Heart left ventricle (tissue), 16 donors: ENCODE measurements at regions not wholly inside any gene's neighbourhood (a gene's known extent, or its start where the extent isn't known, plus 50 kb on each side); places are given as distances from the start of the nearest gene placed in this dataset.

Experiments used
- ATAC-seq, 4 donors: fragments of 200-7000 bp; cut with Tn5 transposase; one replicate each; pipeline ENCODE4 v1.9.1; 2020 to 2022; ENCODE audit warnings: moderate library complexity in 4 of 4, mild to moderate bottlenecking in 3 of 4, moderate number of reproducible peaks in 1 of 4
- DNase-seq, 5 donors: peaks; one replicate each; pipeline ENCODE4 v3.0.0-alpha.2; 2020
- H3K27ac ChIP-seq, 12 donors: fragments of 200-600 bp; sonication (generic) in 4 of 12; one replicate each; pipeline versions ENCODE4 v1.5.0 to v1.8.0; 2016 to 2022; ENCODE audit warnings: mild to moderate bottlenecking in 2 of 12
- H3K27me3 ChIP-seq, 9 donors: fragments of 200-600 bp; sonication (generic) in 2 of 9; one replicate each; pipeline versions ENCODE4 v1.5.1 to v1.8.0; 2016 to 2022; ENCODE audit warnings: mild to moderate bottlenecking in 3 of 9
- H3K36me3 ChIP-seq, 9 donors: fragments of 200-600 bp; sonication (generic) in 2 of 9; one replicate each; pipeline versions ENCODE4 v1.5.0 to v1.8.0; 2018 to 2022; ENCODE audit warnings: mild to moderate bottlenecking in 2 of 9
- H3K4me1 ChIP-seq, 12 donors: fragments of 200-600 bp; sonication (generic) in 4 of 12; one replicate each; pipeline versions ENCODE4 v1.5.0 to v1.8.0; 2016 to 2022; ENCODE audit warnings: mild to moderate bottlenecking in 3 of 12
- H3K4me3 ChIP-seq, 12 donors: fragments of 200-600 bp; sonication (generic) in 4 of 12; one replicate each; pipeline versions ENCODE4 v1.5.0 to v1.8.0; 2017 to 2022; ENCODE audit warnings: mild to moderate bottlenecking in 9 of 12, moderate library complexity in 4 of 12
- H3K9me3 ChIP-seq, 12 donors: fragments of 200-600 bp; sonication (generic) in 4 of 12; one replicate each; pipeline versions ENCODE4 v1.5.0 to v1.8.0; 2016 to 2022; ENCODE audit warnings: mild to moderate bottlenecking in 1 of 12
- POLR2A ChIP-seq, 2 donors: fragments of 450-650 bp; IDR thresholded peaks; one replicate each; pipeline ENCODE4 v1.6.1; 2017; ENCODE audit warnings: antibody characterized with exemption in 2 of 2, mild to moderate bottlenecking in 2 of 2, moderate library complexity in 2 of 2
- WGBS, 4 donors: extraction: QIAGEN DNeasy Blood & Tissue Kit in 2 of 4; methylation state at CpG; one replicate each; pipeline versions ENCODE4 v1.1.5 to v1.1.7; 2013 to 2018; 5-methylcytosine and 5-hydroxymethylcytosine counted together
- intact Hi-C, 10 donors: fragments of 100-400 bp; cut with DNase I; formaldehyde crosslinking; loops; one replicate each; pipeline versions ENCODE4 v1.11.1 to v1.14.2; 2022
- TF ChIP-seq, protein P1 (sequence below), 12 donors: fragments of 200-600 bp; sonication (generic) in 4 of 12; IDR thresholded peaks; one replicate each; pipeline versions ENCODE4 v1.5.0 to v1.8.0; 2018 to 2022; ENCODE audit warnings: antibody characterized with exemption in 12 of 12, mild to moderate bottlenecking in 5 of 12
- donor health status: ischemic (EF 13 %, LVEDD 7.1; RV severe dilation, severe dysfunction).
- donor health status: healthy with polysubstance abuse.
- donor health status: DM: no; HTN: yes; CAD: no.
- donor health status: DM: no; HTN: no; CAD: no.
- donor health status: ischemic (EF 25% LVEDD 6.9; RV normal size, moderate dysfunction).
- donor health status: ischemic (EF 25% LVEDD 5.7; RV mildly dilated, moderate dysfunction).
- donor health status: healthy.
- donor health status: DM: yes; HTN: yes; CAD: no.
- donor health status: ischemic (EF 35%, LVEDD 5.7; RV mildly dilated, moderate dysfunction).
- donor health status: nonischemic (EF 11% LVEDD 7.7; RV severe dilation, severe dysfunction).
- donor health status: DM: yes; HTN: yes; CAD: no.
- donor health status: PGD.
- donor health status: ischemic (EF 29% LVEDD 5.4; RV normal size, mild dysfunction).
- donor health status: nonischemic (EF 23%, LVEDD 6.1; RV moderate dilation, normal function).

GRCh38 chr6:45763281-45763680, 252.4 kb downstream of the CLIC5 start:
- Histone ChIP-seq H3K36me3 (no peaks in the 10 kb centered on the region), H3K4me1 (peaks cover 0 to 8% (median 0%) of the 10 kb centered on the region in 12 donors), H3K4me3 (no peak overlapping the region), H3K27me3 (no peaks in the 10 kb centered on the region), H3K27ac (no peak overlapping the region), H3K9me3 (peaks cover 0 to 17% (median 2%) of the 10 kb centered on the region in 12 donors)
- TF ChIP-seq, protein P1, sequence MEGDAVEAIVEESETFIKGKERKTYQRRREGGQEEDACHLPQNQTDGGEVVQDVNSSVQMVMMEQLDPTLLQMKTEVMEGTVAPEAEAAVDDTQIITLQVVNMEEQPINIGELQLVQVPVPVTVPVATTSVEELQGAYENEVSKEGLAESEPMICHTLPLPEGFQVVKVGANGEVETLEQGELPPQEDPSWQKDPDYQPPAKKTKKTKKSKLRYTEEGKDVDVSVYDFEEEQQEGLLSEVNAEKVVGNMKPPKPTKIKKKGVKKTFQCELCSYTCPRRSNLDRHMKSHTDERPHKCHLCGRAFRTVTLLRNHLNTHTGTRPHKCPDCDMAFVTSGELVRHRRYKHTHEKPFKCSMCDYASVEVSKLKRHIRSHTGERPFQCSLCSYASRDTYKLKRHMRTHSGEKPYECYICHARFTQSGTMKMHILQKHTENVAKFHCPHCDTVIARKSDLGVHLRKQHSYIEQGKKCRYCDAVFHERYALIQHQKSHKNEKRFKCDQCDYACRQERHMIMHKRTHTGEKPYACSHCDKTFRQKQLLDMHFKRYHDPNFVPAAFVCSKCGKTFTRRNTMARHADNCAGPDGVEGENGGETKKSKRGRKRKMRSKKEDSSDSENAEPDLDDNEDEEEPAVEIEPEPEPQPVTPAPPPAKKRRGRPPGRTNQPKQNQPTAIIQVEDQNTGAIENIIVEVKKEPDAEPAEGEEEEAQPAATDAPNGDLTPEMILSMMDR (IDR thresholded peaks at IDR 0.05): no peak
- no peak for TF ChIP-seq POLR2A (IDR thresholded peaks at IDR 0.05)
- ATAC-seq (no peak), DNase-seq (no peak)
- intact Hi-C loops: no loop called here

- Histone ChIP-seq H3K27ac (peak overlapping the region in 1 of 12 donors; percentile 14), H3K27me3 (no peaks in the 10 kb centered on the region), H3K36me3 (no peaks in the 10 kb centered on the region), H3K9me3 (peaks cover 0 to 8% (median 0%) of the 10 kb centered on the region in 12 donors), H3K4me1 (peaks cover 0 to 9% (median 0%) of the 10 kb centered on the region in 12 donors), H3K4me3 (no peak overlapping the region)
- intact Hi-C loops: no loop called here
- ATAC-seq (peak in 2 of 4 donors; percentile 24), DNase-seq (no peak)
- TF ChIP-seq, protein P1 (IDR thresholded peaks at IDR 0.05): no peak
- no peak for TF ChIP-seq POLR2A (IDR thresholded peaks at IDR 0.05)
- WGBS, 4 donors: 56 to 78% (median 66%) methylated on average over 2 of the region's 2 CpGs
Observed at GRCh38 chr6:45759472-45759810, 256.2 kb downstream of the CLIC5 start.

DNA sequence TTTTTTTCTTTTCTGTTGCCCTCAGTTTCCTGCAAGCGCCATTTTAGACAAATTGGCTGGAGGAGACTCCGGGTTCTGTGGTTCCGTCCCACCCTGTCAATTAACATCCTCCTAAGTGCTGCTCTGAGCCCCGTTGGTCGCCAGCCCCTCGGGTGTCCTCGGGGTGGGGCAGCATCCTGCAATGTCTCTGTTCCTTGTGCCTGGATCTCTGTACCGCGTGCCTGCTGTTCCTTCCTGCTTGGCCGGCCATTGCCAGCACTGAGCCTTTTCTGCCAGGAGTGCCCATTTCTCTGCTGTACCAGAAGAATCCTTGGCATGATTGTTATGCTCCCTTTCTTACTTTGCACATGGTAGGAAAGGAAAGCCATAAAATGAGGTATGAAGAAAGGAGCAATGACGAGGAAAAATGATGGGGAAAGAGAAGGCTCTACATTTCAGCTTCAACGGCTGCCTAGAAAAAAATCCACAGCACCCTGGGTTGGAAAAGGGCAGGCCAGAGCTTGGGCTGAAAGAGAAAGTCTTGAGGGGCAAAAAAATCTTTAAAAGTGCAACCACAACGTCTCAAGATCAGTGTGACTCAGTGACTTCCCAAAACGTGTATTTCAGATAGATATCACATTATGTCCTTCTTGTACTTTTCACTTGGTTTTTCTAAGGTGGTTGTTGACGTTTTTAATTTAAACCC, 256.7 kb downstream of the CLIC5 start:
- H3K4me3 ChIP-seq: no peak overlapping the region
- DNase-seq: no peak
- 71 to 75% (median 72%) methylated on average over 15 of the region's 15 CpGs for WGBS, 4 donors
- no peak for TF ChIP-seq POLR2A (IDR thresholded peaks at IDR 0.05)
- TF ChIP-seq, protein P1 (IDR thresholded peaks at IDR 0.05): no peak
- H3K36me3 ChIP-seq: no peaks in the 10 kb centered on the region
- peaks cover 0 to 4% (median 0%) of the 10 kb centered on the region in 12 donors for H3K9me3 ChIP-seq
- no peak for ATAC-seq
- H3K27ac ChIP-seq: peak overlapping the region in 3 of 12 donors; percentile 7 to 14 (median 12)
- intact Hi-C loops: no loop called here
- H3K27me3 ChIP-seq: no peaks in the 10 kb centered on the region
- peaks cover 0 to 9% (median 0%) of the 10 kb centered on the region in 12 donors for H3K4me1 ChIP-seq

- WGBS, 4 donors: 85 to 94% (median 87%) methylated on average over 3 of the region's 3 CpGs
- no peak for TF ChIP-seq POLR2A (IDR thresholded peaks at IDR 0.05)
- TF ChIP-seq, protein P1 (IDR thresholded peaks at IDR 0.05): no peak
- Histone ChIP-seq H3K27me3 (no peaks in the 10 kb centered on the region), H3K9me3 (no peaks in the 10 kb centered on the region), H3K4me3 (no peak overlapping the region), H3K27ac (peak overlapping the region in 4 of 12 donors; percentile 7 to 14 (median 12)), H3K36me3 (no peaks in the 10 kb centered on the region), H3K4me1 (peaks cover 0 to 9% (median 0%) of the 10 kb centered on the region in 12 donors)
- ATAC-seq: no peak
- no peak for DNase-seq
- intact Hi-C loops: no loop called here
Observed at GRCh38 chr6:45757443-45758130, 258.1 kb downstream of the CLIC5 start.
